Endothelial cell of umbilical vein (primary cell): ENCODE measurements at regions not wholly inside any gene's neighbourhood (a gene's known extent, or its start where the extent isn't known, plus 50 kb on each side); places are given as distances from the start of the nearest gene placed in this dataset.

Experiments used
- GATA2 ChIP-seq: IDR thresholded peaks from 2 replicates; pipeline ENCODE4 v1.7.0; 2011; ENCODE audit warnings: low read depth, mild to moderate bottlenecking, moderate library complexity, mixed read lengths, low read length; ENCODE audit not compliant: insufficient read length, insufficient read depth
- TF ChIP-seq, protein P1 (sequence below), 2 donors: IDR thresholded peaks; 1 replicate in 1 of 2; 2 replicates in 1 of 2; pipeline ENCODE4 v1.5.1; 2011; ENCODE audit warnings: low read length in 2 of 2, mild to moderate bottlenecking in 2 of 2, moderate library complexity in 2 of 2, control low read depth in 1 of 2, inconsistent platforms in 1 of 2, low read depth in 1 of 2; ENCODE audit not compliant: insufficient read depth in 1 of 2; ENCODE audit errors: extremely low read depth in 1 of 2

DNA sequence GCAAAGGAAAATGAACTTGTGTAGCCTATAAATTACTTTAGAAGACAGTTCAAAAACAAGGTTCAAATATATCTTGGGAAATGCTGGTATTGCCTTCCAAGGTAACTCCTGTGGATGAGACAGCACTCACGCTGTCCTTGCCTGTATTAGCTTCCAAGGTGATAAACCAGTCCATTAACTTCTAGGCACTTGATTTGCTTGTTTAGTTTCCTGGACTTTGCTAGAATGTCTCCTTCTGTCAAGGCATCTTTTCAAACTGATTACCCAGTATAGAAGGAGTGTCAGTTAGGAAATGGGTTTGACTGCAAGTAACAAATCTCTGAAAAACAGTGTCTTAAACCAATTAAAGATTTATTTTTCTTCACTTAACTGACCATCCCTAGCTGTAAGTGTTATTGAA lies 103.4 kb upstream of the SLC22A23 start:
- TF ChIP-seq, protein P1, sequence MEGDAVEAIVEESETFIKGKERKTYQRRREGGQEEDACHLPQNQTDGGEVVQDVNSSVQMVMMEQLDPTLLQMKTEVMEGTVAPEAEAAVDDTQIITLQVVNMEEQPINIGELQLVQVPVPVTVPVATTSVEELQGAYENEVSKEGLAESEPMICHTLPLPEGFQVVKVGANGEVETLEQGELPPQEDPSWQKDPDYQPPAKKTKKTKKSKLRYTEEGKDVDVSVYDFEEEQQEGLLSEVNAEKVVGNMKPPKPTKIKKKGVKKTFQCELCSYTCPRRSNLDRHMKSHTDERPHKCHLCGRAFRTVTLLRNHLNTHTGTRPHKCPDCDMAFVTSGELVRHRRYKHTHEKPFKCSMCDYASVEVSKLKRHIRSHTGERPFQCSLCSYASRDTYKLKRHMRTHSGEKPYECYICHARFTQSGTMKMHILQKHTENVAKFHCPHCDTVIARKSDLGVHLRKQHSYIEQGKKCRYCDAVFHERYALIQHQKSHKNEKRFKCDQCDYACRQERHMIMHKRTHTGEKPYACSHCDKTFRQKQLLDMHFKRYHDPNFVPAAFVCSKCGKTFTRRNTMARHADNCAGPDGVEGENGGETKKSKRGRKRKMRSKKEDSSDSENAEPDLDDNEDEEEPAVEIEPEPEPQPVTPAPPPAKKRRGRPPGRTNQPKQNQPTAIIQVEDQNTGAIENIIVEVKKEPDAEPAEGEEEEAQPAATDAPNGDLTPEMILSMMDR (IDR thresholded peaks at IDR 0.05; ENCODE audit: extremely low read depth in 1 of 2, insufficient read depth in 1 of 2, low read depth in 1 of 2, low read length in 2 of 2) = no peak
- no peak for TF ChIP-seq GATA2
